SK-N-SH (cell line): ENCODE measurements at regions not wholly inside any gene's neighbourhood (a gene's known extent, or its start where the extent isn't known, plus 50 kb on each side); places are given as distances from the start of the nearest gene placed in this dataset.

Experiments used
- CTCF ChIA-PET: fragments of 300-600, 350-600 bp; formaldehyde crosslinking; extraction: SDS; loops from one replicate; lab custom pipeline; 2021; lab: Yijun Ruan, JAX
- POLR2A ChIA-PET: fragments of 350-600 bp; sonication (Branson Sonifier 250); formaldehyde crosslinking; extraction: SDS; loops from one replicate; lab custom pipeline; 2020; ENCODE audit warnings: antibody characterized with exemption, inconsistent platforms; lab: Yijun Ruan, JAX
- DNase-seq: peaks from one replicate; pipeline ENCODE4 v3.0.0; 2012
- H2AFZ ChIP-seq: fragments of 200-600 bp; sonication (generic); 2 replicates; pipeline ENCODE4 v1.8.1; 2016; ENCODE audit warnings: antibody characterized with exemption, mild to moderate bottlenecking, low read depth
- H3F3A ChIP-seq: fragments of 200-600 bp; sonication (generic); replicated peaks from 2 replicates; pipeline ENCODE3; 2016; ENCODE audit warnings: antibody characterized with exemption, mild to moderate bottlenecking; ENCODE audit not compliant: insufficient read depth
- H3K27ac ChIP-seq, 2 experiments: fragments of 200-500 bp in 1 of 2; fragments of 200-600 bp in 1 of 2; sonication (Bioruptor generic) in 1 of 2; sonication (generic), shearing (Covaris generic) in 1 of 2; 2 replicates each; pipeline versions ENCODE4 v1.5.1 to v1.6.1; 2014 to 2016; ENCODE audit warnings: low read depth in 2 of 2, inconsistent platforms in 1 of 2, low read length in 1 of 2, mild to moderate bottlenecking in 1 of 2, mixed read lengths in 1 of 2
- H3K27me3 ChIP-seq: fragments of 200-600 bp; sonication (generic), shearing (Covaris generic); 2 replicates; pipeline ENCODE4 v1.6.1; 2016; ENCODE audit warnings: mixed run types; ENCODE audit not compliant: insufficient read depth
- H3K36me3 ChIP-seq, 2 experiments: fragments of 200-500 bp in 1 of 2; fragments of 200-600 bp in 1 of 2; sonication (Bioruptor generic) in 1 of 2; sonication (generic) in 1 of 2; replicated peaks in 1 of 2; 2 replicates each; pipeline versions ENCODE3 to v1.5.1; 2014 to 2016; ENCODE audit warnings: low read length in 1 of 2, mild to moderate bottlenecking in 1 of 2; ENCODE audit not compliant: insufficient read depth in 2 of 2, control insufficient read depth in 1 of 2
- H3K4me1 ChIP-seq, 2 experiments: fragments of 200-500 bp in 1 of 2; fragments of 200-600 bp in 1 of 2; sonication (Bioruptor generic) in 1 of 2; sonication (generic), shearing (Covaris generic) in 1 of 2; 2 replicates each; pipeline versions ENCODE4 v1.5.1 to v1.6.1; 2014 to 2016; ENCODE audit warnings: low read depth in 1 of 2, low read length in 1 of 2, mixed run types in 1 of 2; ENCODE audit not compliant: insufficient read depth in 2 of 2, control insufficient read depth in 1 of 2
- H3K4me2 ChIP-seq: fragments of 200-600 bp; sonication (generic), shearing (Covaris generic); 2 replicates; pipeline ENCODE4 v1.6.1; 2017; ENCODE audit warnings: mixed run types
- H3K4me3 ChIP-seq, 2 experiments: fragments of 200-500 bp in 1 of 2; fragments of 200-600 bp in 1 of 2; sonication (Bioruptor generic) in 1 of 2; sonication (generic), shearing (Covaris generic) in 1 of 2; 2 replicates each; pipeline versions ENCODE4 v1.5.1 to v1.8.1; 2014 to 2016; ENCODE audit warnings: low read depth in 2 of 2, inconsistent platforms in 1 of 2, low read length in 1 of 2, mild to moderate bottlenecking in 1 of 2, mixed read lengths in 1 of 2, moderate library complexity in 1 of 2
- H3K79me2 ChIP-seq: fragments of 200-600 bp; sonication (generic); 2 replicates; pipeline ENCODE4 v1.8.1; 2017; ENCODE audit warnings: mild to moderate bottlenecking; ENCODE audit not compliant: insufficient read depth
- H3K9ac ChIP-seq: fragments of 200-600 bp; sonication (generic); 2 replicates; pipeline ENCODE4 v1.6.1; 2017; ENCODE audit warnings: mixed run types
- H3K9me2 ChIP-seq: fragments of 200-600 bp; sonication (generic); 2 replicates; pipeline ENCODE4 v1.6.1; 2017; ENCODE audit warnings: mixed run types
- H3K9me3 ChIP-seq: fragments of 200-600 bp; sonication (generic); 2 replicates; pipeline ENCODE4 v1.6.1; 2017; ENCODE audit warnings: mixed run types, mild to moderate bottlenecking, moderate library complexity
- H4K20me1 ChIP-seq: fragments of 200-600 bp; sonication (generic); 2 replicates; pipeline ENCODE4 v1.6.1; 2017; ENCODE audit warnings: mild to moderate bottlenecking, mixed run types; ENCODE audit not compliant: insufficient read depth
- CHD2 ChIP-seq: fragments of 150-350 bp; IDR thresholded peaks from 2 replicates; pipeline ENCODE4 v1.6.1; 2018; ENCODE audit warnings: low read length; ENCODE audit not compliant: partially characterized antibody
- CTCF ChIP-seq: fragments of 200-600 bp; sonication (generic); IDR thresholded peaks from 2 replicates; pipeline ENCODE4 v1.6.1; 2017; ENCODE audit warnings: antibody characterized with exemption, mild to moderate bottlenecking, moderate library complexity
- EP300 ChIP-seq, 2 experiments: IDR thresholded peaks; 2 replicates each; pipeline versions ENCODE4 v1.4.0 to v1.6.1; 2012; ENCODE audit warnings: borderline replicate concordance in 1 of 2, low read depth in 1 of 2, low read length in 1 of 2
- FOXJ3 ChIP-seq: sonication (generic); formaldehyde crosslinking; IDR thresholded peaks from 2 replicates; pipeline ENCODE4 v1.5.1; 2020; ENCODE audit warnings: mild to moderate bottlenecking, missing genetic modification reagents
- GATA2 ChIP-seq: sonication (generic); formaldehyde crosslinking; IDR thresholded peaks from 2 replicates; pipeline ENCODE4 v1.5.0; 2020; ENCODE audit warnings: mild to moderate bottlenecking, missing genetic modification reagents
- IRF3 ChIP-seq: fragments of 150-350 bp; IDR thresholded peaks from 2 replicates; pipeline ENCODE4 v1.6.1; 2016; ENCODE audit warnings: mild to moderate bottlenecking, low read depth, low read length
- MEF2A ChIP-seq: IDR thresholded peaks from 2 replicates; pipeline ENCODE4 v1.4.0; 2012; ENCODE audit warnings: low read depth, borderline replicate concordance
- NFIC ChIP-seq: IDR thresholded peaks from 2 replicates; pipeline ENCODE4 v1.4.0; 2012; ENCODE audit warnings: borderline replicate concordance
- PBX3 ChIP-seq: IDR thresholded peaks from 2 replicates; pipeline ENCODE4; 2012
- POLR2AphosphoS5 ChIP-seq: IDR thresholded peaks from 2 replicates; pipeline ENCODE4 v1.6.1; 2012; ENCODE audit warnings: low read depth, low read length
- RAD21 ChIP-seq: IDR thresholded peaks from 2 replicates; pipeline ENCODE4 v1.6.1; 2012; ENCODE audit warnings: mild to moderate bottlenecking, low read length
- RCOR1 ChIP-seq: fragments of 150-350 bp; IDR thresholded peaks from 2 replicates; pipeline ENCODE4 v1.6.1; 2017; ENCODE audit warnings: antibody characterized with exemption, low read length
- REST ChIP-seq: IDR thresholded peaks from 2 replicates; pipeline ENCODE4 v1.6.1; 2012; ENCODE audit warnings: mild to moderate bottlenecking, low read depth, low read length, moderate library complexity
- RFX5 ChIP-seq: IDR thresholded peaks from 2 replicates; pipeline ENCODE4 v1.6.1; 2012; ENCODE audit warnings: mild to moderate bottlenecking, improper control_type of control experiment, low read length
- RXRA ChIP-seq: IDR thresholded peaks from 2 replicates; pipeline ENCODE4 v1.4.0; 2012; ENCODE audit warnings: low read depth, mild to moderate bottlenecking, borderline replicate concordance
- SMC3 ChIP-seq: IDR thresholded peaks from 2 replicates; pipeline ENCODE4 v1.6.1; 2012; ENCODE audit warnings: low read depth, low read length, improper control_type of control experiment
- TAF1 ChIP-seq: IDR thresholded peaks from 2 replicates; pipeline ENCODE4 v1.6.1; 2012; ENCODE audit warnings: low read depth, mild to moderate bottlenecking, low read length, moderate library complexity, borderline replicate concordance
- TCF12 ChIP-seq: IDR thresholded peaks from 2 replicates; pipeline ENCODE4 v1.4.0; 2012
- WGBS: methylation state at CpG from one replicate; pipeline ENCODE4 v1.1.6; 2017; ENCODE audit warnings: low lambda C conversion rate; 5-methylcytosine and 5-hydroxymethylcytosine counted together

- CTCF ChIA-PET: interaction anchor here (0.7 kb wide), 1 partner anchor 261 kb away, joined by 3 read pairs; no protein-coding TSS in a partner anchor
- no peak overlapping the region for H2AFZ ChIP-seq
- H3K27me3 ChIP-seq: no peaks in the 10 kb centered on the region
- 8% methylated on average over 5 of the region's 5 CpGs for WGBS
- H3K9me3 ChIP-seq: no peaks in the 10 kb centered on the region
- no peak overlapping the region for H3K4me2 ChIP-seq
- no peak overlapping the region for H3K4me3 ChIP-seq
- no peak overlapping the region for H3K9ac ChIP-seq
- no peaks in the 10 kb centered on the region for H3K36me3 ChIP-seq
- TF ChIP-seq FOXJ3 (CRISPR knock-in tag) (no peak), CTCF (no peak), MEF2A (no peak), IRF3 (no peak), TAF1 (no peak)
- H3K4me1 ChIP-seq: no peaks in the 10 kb centered on the region
- no peak overlapping the region for H3K27ac ChIP-seq
- H3F3A ChIP-seq: no peaks in the 10 kb centered on the region
- POLR2A ChIA-PET: no interaction called here
- H3K9me2 ChIP-seq: no peaks in the 10 kb centered on the region
- no peak for DNase-seq
- H3K79me2 ChIP-seq: no peaks in the 10 kb centered on the region
- no peaks in the 10 kb centered on the region for H4K20me1 ChIP-seq
Measured at GRCh38 chr1:4025752-4026151, 125.7 kb upstream of the C1orf174 start.

GRCh38 chr1:4027008-4027407 lies 126.9 kb upstream of the C1orf174 start:
- H3K79me2 ChIP-seq: no peaks in the 10 kb centered on the region
- no peak overlapping the region for H2AFZ ChIP-seq
- no peaks in the 10 kb centered on the region for H4K20me1 ChIP-seq
- H3K4me3 ChIP-seq: no peak overlapping the region
- H3K4me2 ChIP-seq: no peak overlapping the region
- H3K27ac ChIP-seq: no peak overlapping the region
- H3K9me3 ChIP-seq: no peaks in the 10 kb centered on the region
- no peaks in the 10 kb centered on the region for H3F3A ChIP-seq
- H3K9ac ChIP-seq: no peak overlapping the region
- no peaks in the 10 kb centered on the region for H3K4me1 ChIP-seq
- no peaks in the 10 kb centered on the region for H3K27me3 ChIP-seq
- H3K36me3 ChIP-seq: no peaks in the 10 kb centered on the region
- H3K9me2 ChIP-seq: no peaks in the 10 kb centered on the region
- ChIA-PET POLR2A (no interaction called here), CTCF (no interaction called here)
- 51% methylated on average over 4 of the region's 11 CpGs for WGBS
- no peak for DNase-seq
- no peak for TF ChIP-seq RCOR1
- no peak for TF ChIP-seq CTCF
- TF ChIP-seq TCF12: no peak
- TF ChIP-seq NFIC: no peak
- no peak for TF ChIP-seq RAD21
- TF ChIP-seq POLR2AphosphoS5: no peak
- TF ChIP-seq SMC3: no peak
- no peak for TF ChIP-seq FOXJ3 (CRISPR knock-in tag)
- no peak for TF ChIP-seq EP300 (IDR thresholded peaks at IDR 0.05; ENCODE audit: borderline replicate concordance in 1 of 2, low read depth in 1 of 2, low read length in 1 of 2)
- no peak for TF ChIP-seq RXRA
- TF ChIP-seq CHD2: no peak
- TF ChIP-seq RFX5: no peak
- TF ChIP-seq PBX3: no peak
- TF ChIP-seq TAF1: no peak
- TF ChIP-seq GATA2 (CRISPR knock-in tag): no peak
- no peak for TF ChIP-seq MEF2A
- TF ChIP-seq REST: no peak
